ENCODE measurements at regions not wholly inside any gene's neighbourhood (a gene's known extent, or its start where the extent isn't known, plus 50 kb on each side); places are given as distances from the start of the nearest gene placed in this dataset.
"Not testable (repeated sequence)": the region's sequence is repeated elsewhere in the genome, so short reads cannot be mapped to it uniquely, and the experiment has no call there.

DNA sequence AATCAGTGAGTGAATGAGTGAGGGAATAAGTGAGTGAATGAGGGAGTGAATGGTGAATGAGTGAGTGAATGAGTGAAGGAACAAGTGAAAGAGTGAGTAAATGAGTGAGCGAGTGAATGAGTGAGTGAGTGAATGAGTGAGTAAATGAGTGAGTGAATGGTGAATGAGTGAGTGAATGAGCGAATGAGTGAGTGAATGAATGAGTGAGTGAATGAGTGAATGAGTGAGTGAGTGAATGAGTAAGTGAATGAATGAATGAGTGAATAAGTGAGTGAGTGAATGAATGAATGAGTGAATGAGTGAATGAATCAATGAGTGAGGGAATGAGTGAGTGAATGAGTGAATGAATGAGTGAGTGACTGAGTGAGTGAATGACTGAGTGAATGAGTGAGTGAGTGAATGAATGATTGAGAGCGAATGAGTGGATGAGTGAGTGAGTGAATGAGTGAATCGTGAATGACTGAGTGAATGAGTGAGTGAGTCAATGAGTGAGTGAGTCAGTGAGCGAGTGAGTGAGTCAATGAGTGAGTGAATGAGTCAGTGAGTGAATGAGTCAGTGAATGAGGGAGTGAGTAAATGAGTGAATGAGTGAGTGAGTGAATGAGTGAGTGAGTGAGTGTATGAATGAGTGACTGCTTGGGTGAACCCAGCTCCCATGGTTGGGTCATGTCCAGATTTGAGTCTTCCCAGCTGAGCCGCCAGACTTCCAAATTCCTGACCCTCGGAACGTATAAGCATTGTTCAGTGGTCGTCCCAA is 133.0 kb downstream of the NPIPB11 start:
- not testable (repeated sequence) for DNase-seq

DNA sequence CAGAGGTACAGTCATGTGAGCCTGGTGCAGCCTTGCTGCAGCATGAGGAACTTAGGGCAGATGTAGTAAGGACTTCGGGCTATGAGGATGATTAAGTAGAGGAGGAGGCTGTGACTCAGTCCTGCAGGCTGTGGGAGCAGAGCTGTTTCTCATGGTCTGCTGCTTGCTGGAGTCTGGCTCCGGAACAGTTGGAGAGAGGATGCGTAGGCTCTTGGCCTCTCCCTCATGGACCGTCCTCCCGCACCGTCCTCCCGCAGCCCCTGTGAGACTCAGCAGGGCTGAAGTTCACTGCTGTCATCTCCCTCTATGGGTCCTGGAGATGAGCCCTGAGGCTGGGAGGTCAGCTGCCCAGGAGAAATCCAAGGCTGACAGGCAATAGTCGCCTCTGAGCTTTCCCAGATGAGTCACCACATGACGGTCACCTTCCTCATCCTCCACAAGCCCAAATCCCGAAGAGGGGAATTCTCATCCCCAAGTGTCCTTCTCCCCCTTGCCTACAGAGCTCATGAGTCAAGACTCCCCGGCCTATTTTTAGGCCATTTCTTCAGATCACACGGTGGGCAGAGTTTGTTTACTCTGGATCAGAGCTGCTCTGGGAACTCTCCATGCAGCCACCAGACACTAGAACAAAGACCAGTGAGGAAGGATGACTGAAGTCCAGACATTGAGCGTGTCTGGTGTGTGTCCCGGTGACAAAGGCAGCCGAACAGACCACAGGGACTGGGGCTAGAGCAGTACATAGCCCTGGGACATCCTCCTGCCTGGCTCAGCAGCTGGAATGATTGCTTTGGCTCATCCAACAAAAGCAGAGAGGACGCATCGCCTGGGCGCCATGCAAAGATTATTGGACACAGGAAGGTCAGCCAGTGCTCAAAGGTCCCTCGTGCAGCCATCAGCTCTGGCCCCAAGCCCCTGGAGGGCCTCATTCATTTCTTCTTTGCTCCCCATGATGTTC is 134.5 kb downstream of the NPIPB11 start:
- not testable (repeated sequence) for DNase-seq

GRCh38 chr16:29270923-29271322 is 135.6 kb downstream of the NPIPB11 start:
- not testable (repeated sequence) for DNase-seq

DNA sequence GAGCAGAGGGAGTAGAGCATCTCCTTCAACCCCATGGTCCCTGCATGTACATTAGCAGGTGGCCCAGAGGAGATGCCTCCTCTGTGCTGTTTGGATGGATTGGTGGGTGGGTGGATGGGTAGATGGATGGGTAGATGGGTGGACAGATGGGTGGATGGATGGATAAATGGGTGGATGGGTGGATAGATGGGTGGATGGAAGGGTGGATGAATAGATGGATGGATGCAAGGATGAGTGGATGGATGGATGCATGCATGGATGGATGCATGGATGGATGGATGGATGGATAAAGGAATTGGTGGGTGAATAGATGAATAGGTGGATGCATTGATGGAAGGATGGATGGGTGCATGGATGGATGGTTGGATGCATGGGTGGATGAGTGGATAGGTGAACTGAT is 136.5 kb downstream of the NPIPB11 start:
- not testable (repeated sequence) for DNase-seq

DNA sequence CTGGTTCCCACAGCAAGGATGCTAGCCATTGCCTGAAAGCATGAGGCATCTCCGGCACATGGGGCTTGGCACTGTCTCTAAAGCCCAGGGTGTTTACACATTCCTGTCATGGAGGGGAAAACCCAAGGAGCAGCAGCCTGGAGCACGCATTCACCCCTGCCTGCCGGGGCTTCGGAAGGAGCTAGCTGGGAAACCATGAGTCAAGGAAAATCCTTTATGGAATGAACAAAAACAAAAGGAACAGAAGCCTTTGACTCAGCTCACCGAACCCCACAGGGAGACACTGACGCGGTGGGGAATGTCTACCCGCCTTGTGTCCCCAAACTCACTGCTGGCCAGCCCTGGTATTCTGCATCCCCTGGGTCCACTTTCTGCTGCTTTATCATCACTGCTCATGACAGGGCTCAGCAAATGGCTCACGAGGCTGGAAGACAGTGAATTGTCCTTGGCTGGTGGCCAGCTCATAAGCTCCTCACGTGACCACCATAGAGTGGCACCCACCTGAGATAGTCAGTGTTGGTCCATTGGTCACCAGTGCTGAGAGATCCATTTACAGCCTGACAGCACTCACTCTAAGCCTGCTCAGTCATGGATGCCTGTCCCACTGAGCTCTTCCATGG is 137.2 kb downstream of the NPIPB11 start:
- not testable (repeated sequence) for DNase-seq

DNA sequence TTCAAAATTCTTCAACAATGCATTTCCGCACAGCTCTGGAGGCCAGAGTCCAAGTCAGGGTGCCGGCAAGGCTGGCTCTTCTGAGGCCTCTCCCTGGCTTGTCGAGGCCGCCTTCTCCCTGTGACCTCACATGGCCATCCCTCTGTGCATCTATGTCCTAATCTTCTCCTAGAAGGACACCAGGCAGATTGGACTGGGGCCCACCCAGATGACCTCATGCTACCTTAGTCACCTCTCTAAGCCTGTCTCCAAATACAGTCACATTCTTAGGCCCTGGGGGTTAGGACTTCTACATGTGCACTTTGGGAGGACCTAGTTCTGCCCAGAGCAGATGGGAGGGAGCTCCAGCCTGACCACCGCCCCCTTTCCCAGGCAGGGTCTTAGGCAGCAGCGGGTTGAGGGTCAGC is 137.7 kb downstream of the NPIPB11 start:
- not testable (repeated sequence) for DNase-seq

DNA sequence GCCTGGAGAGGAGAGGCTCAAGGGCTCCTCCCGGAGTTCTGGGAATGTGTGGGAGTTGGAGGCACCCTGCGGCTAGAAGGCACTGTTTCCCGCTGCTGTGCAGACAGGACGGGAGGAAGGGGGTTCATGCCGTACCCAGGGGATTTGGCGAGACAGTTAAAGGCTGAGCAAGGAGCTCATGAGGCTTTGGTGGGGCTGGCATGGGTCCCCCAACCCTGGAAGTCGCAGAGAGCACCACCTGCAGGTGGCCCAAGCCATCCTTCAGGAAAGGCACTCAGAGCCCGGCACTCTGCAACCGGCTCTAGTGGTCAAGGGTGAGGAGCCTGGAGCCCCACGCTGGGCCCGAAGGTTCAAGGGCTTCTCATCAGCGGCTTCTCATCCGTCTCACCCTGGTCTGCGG is 138.2 kb downstream of the NPIPB11 start:
- DNase-seq = not testable (repeated sequence)

GRCh38 chr16:29267891-29268290 is 138.6 kb downstream of the NPIPB11 start:
- not testable (repeated sequence) for DNase-seq

DNA sequence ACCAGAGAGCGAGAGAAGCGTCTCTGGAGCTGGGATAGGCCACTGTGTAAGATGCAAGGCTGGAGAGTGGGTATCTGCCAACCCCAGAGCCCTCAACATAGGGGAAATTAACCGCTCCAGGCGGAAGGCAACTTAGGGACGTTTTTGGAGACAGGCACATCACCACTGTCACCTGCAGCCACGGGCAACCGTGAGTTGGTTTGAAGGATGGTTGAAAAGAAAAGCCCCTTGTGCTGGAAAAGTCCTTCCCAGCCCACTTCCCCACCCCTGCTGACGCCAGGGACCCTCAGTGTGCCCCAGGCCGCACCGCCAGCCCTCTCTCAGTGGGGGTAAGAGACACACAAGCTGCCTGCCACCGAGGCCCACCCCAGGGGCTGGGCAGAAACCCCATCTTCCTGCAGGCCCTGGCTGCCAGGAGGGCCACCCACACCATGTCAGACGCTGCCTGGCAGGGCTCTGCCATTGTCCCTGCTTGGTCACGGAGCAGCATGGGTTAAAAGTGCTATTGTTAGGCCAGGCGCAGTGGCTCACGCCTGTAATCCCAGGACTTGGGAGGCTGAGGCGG is 139.4 kb downstream of the NPIPB11 start:
- DNase-seq = not testable (repeated sequence)

DNA sequence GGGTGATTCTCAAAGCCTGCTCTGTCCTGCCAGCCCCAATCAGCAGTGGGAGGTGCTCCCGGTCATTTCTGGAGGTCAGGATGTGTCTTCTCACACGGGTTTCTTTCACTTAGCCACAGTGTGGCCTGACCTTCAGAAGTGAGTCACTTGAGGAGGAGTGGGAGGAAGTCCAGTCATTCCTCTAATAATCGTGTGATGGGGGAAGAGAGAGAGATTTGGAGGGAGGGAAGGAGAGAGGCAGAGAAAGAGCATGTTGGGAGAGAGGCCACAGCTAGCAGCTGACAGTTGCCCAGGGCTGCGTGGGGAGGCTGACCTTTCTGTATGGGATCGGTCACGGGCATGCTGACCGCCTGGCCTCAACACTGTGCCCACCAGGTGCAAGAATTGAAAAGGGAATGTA is 139.9 kb downstream of the NPIPB11 start:
- DNase-seq = not testable (repeated sequence)

DNA sequence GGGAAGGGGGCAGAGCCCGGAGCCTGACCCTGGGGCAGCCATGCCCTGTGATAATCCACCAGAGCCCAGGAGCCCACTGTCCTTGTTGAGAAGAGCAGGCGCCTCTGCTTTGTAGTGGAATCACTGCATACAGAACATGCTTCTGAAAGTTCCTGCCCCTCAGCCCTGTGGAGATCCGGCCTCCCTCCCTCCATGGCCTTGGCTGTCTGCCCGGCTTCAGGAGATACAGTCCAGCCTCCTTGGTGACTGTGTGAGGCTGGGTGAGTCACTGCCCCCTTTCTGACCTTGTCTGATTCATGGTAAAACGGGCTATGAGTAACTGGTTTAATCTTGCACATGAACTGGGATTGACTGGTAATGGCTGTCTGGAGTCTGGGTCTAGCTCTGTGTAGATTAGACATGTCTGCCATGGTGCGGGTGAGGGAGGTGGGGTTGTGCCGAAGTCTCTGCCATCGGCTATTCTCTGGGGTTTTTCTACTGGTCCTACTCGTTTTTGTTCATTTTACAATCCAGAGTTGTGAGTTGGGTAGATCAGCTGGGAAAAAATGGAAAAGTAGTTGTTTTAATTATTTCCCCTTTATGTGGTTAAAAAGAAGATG is 141.2 kb downstream of the NPIPB11 start:
- peak; percentile 61 for DNase-seq

GRCh38 chr16:29264080-29264837 is 142.3 kb downstream of the NPIPB11 start:
- DNase-seq = not testable (repeated sequence)

DNA sequence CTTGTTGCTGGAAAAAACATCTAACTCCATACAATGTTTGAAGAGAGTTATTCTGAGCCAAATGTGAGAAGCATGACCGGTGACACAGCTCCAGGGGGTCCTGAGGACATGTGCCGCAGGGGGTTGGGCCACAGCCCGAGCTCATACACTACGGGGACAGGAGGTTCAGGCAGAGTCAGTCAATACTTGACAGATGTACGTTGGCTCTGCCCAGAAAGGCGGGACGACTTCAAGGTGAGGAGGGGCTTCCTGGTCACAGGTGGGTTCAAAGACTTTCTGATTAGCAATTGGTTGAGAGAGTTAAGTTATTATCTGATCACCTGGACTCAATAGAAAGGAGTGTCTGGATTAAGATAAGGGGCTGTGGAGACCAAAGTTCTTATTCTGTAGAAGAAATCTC is 143.8 kb downstream of the NPIPB11 start:
- DNase-seq = not testable (repeated sequence)

GRCh38 chr16:29261427-29262248 is 144.9 kb downstream of the NPIPB11 start:
- DNase-seq = not testable (repeated sequence)

- DNase-seq = not testable (repeated sequence)
Observed at GRCh38 chr16:29260683-29261426, 145.7 kb downstream of the NPIPB11 start.

DNA sequence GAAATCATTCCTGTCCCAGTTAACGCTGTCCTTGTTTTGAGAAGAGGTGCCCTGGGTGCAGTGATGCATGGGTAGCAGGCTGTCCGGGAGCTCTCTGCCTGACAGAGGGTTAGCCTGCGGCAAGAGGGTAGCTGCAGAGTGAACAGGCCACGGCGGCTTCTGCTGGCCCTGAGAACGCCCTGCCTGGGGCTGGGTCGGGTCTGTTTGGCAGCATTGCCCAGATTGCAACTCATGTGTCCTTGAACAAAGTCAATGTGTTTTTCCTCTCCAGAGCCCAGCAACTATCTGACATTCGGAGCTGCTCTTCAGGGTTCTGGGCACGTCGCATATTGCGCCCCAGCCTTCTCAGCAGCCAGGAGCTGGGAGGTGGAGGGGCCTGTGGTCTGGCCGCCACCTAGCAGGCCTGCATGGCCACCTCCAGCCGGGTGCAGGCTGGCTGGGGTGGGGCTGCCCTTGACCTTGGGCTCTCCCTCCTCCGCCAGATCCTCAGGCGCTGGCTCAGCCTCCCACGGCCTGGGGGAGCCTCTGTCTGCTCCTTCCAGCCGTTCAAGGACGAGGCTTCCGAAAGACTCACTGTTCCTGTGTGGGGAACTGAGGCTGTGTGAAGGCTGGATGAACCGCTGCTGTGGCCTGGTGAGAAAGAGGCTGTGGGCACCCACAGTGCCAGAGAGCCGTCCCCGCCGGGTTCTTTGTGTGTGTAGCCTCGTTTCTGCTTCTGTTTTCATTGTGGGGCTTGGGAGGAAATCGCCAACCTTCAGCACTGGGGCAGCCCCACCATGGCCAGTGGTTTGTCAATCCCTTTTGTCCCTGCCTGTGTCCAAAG is 146.7 kb downstream of the NPIPB11 start:
- DNase-seq = not testable (repeated sequence)

GRCh38 chr16:29258946-29259634 is 147.4 kb downstream of the NPIPB11 start:
- DNase-seq = not testable (repeated sequence)
